ENCODE measurements at regions not wholly inside any gene's neighbourhood (a gene's known extent, or its start where the extent isn't known, plus 50 kb on each side); places are given as distances from the start of the nearest gene placed in this dataset.

DNA sequence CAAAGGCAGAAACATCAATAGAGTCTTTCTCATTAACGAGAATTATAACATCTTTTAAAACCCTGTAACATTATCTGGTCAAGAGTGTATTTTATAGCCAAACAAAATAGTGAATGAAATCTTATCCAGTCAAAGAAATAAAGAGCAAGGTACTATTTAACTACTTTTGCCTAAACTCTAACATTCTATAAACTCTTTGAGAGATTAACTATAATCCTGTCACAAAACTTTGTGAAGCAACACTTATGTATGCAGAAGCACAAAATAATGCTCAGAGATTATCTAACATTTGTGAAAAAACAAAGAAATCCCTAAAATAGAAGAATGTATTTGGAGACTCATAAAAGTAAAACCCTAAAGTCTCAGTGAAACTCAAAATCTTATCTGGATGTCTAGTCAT is 124.4 kb upstream of the LUZP2 start:
- TF ChIP-seq EZH2phosphoT487 (IDR thresholded peaks at IDR 0.05; ENCODE audit: low read depth), result no peak
- TF ChIP-seq, protein P1, sequence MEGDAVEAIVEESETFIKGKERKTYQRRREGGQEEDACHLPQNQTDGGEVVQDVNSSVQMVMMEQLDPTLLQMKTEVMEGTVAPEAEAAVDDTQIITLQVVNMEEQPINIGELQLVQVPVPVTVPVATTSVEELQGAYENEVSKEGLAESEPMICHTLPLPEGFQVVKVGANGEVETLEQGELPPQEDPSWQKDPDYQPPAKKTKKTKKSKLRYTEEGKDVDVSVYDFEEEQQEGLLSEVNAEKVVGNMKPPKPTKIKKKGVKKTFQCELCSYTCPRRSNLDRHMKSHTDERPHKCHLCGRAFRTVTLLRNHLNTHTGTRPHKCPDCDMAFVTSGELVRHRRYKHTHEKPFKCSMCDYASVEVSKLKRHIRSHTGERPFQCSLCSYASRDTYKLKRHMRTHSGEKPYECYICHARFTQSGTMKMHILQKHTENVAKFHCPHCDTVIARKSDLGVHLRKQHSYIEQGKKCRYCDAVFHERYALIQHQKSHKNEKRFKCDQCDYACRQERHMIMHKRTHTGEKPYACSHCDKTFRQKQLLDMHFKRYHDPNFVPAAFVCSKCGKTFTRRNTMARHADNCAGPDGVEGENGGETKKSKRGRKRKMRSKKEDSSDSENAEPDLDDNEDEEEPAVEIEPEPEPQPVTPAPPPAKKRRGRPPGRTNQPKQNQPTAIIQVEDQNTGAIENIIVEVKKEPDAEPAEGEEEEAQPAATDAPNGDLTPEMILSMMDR (IDR thresholded peaks at IDR 0.05; ENCODE audit: low read depth, low read length), result no peak
